HEK293T (cell line): ENCODE measurements at regions not wholly inside any gene's neighbourhood (a gene's known extent, or its start where the extent isn't known, plus 50 kb on each side); places are given as distances from the start of the nearest gene placed in this dataset.

Source experiments
- CTCF ChIA-PET: fragments of 350-600 bp; formaldehyde crosslinking; extraction: SDS; loops from one replicate; lab custom pipeline; 2021; ENCODE audit warnings: antibody characterized with exemption, inconsistent platforms; lab: Yijun Ruan, JAX
- POLR2A ChIA-PET: fragments of 350-600 bp; formaldehyde crosslinking; extraction: SDS; loops from one replicate; lab custom pipeline; 2020; ENCODE audit warnings: antibody characterized with exemption, inconsistent platforms; lab: Yijun Ruan, JAX
- DNase-seq: peaks from one replicate; pipeline ENCODE4 v3.0.0; 2012; ENCODE audit warnings: mixed read lengths; ENCODE audit errors: extremely low spot score
- ARNT ChIP-seq: fragments of 450-650 bp; IDR thresholded peaks from 2 replicates; pipeline ENCODE4 v1.6.1; 2017; ENCODE audit warnings: mild to moderate bottlenecking
- BHLHE40 ChIP-seq: fragments of 450-650 bp; IDR thresholded peaks from 2 replicates; pipeline ENCODE4 v1.6.1; 2016; ENCODE audit warnings: mild to moderate bottlenecking, moderate library complexity, borderline replicate concordance
- CTBP1 ChIP-seq: fragments of 450-650 bp; IDR thresholded peaks from 2 replicates; pipeline ENCODE4 v1.6.1; 2016; ENCODE audit warnings: borderline replicate concordance
- ELF4 ChIP-seq: fragments of 450-650 bp; IDR thresholded peaks from 2 replicates; pipeline ENCODE4 v1.6.1; 2017; ENCODE audit warnings: antibody characterized with exemption
- FOXA1 ChIP-seq: fragments of 450-650 bp; IDR thresholded peaks from 2 replicates; pipeline ENCODE4 v1.6.1; 2016; ENCODE audit warnings: mild to moderate bottlenecking
- FOXK2 ChIP-seq: fragments of 450-650 bp; IDR thresholded peaks from 2 replicates; pipeline ENCODE4 v1.6.1; 2016; ENCODE audit warnings: mild to moderate bottlenecking
- FOXM1 ChIP-seq: fragments of 450-650 bp; IDR thresholded peaks from 2 replicates; pipeline ENCODE4 v1.6.1; 2017; ENCODE audit warnings: mild to moderate bottlenecking, borderline replicate concordance
- HDGF ChIP-seq: fragments of 450-650 bp; IDR thresholded peaks from 2 replicates; pipeline ENCODE4 v1.6.1; 2017; ENCODE audit warnings: antibody characterized with exemption, borderline replicate concordance
- L3MBTL2 ChIP-seq: fragments of 450-650 bp; conservative IDR thresholded peaks from 2 replicates; pipeline ENCODE4 v1.6.1; 2016; ENCODE audit warnings: mild to moderate bottlenecking
- LEF1 ChIP-seq: fragments of 450-650 bp; IDR thresholded peaks from 2 replicates; pipeline ENCODE4 v1.6.1; 2017; ENCODE audit warnings: mild to moderate bottlenecking, borderline replicate concordance
- NFRKB ChIP-seq: fragments of 450-650 bp; IDR thresholded peaks from 2 replicates; pipeline ENCODE4 v1.6.1; 2016; ENCODE audit warnings: mild to moderate bottlenecking, moderate library complexity
- SP1 ChIP-seq: fragments of 450-650 bp; IDR thresholded peaks from 2 replicates; pipeline ENCODE4 v1.6.1; 2017
- SUZ12 ChIP-seq: fragments of 450-650 bp; IDR thresholded peaks from 2 replicates; pipeline ENCODE4 v1.6.1; 2016; ENCODE audit warnings: mild to moderate bottlenecking
- TARDBP ChIP-seq: fragments of 450-650 bp; IDR thresholded peaks from 2 replicates; pipeline ENCODE4 v1.6.1; 2016
- ZNF384 ChIP-seq: fragments of 450-650 bp; IDR thresholded peaks from 2 replicates; pipeline ENCODE4 v1.6.1; 2016
- TF ChIP-seq, protein P1 (sequence below): fragments of 450-650 bp; IDR thresholded peaks from 2 replicates; pipeline ENCODE4 v1.6.1; 2016

DNA sequence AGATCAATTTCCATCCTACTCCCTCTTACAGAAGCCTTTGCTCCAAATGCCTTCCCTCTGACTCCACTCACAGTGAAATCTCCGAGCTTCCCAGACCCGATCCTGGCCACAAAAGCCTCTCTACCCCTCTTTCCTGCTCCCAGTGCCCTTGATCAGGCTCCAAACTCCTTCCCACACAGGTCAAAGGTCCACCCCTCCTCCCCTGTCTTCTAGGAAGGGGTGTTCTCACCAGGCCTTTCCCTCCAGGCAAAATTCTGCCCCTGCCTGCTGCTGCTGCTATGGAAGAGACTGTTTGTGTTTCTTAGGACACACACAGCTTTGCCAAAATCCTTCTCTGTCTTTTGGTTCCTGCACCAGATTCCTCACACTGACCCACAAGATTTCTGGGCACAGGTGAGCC, 85.8 kb upstream of the ALDH1A1 start:
- CTCF ChIA-PET: interaction anchor here (0.7 kb wide), 1 partner anchor 15 kb away, joined by 3 read pairs; no protein-coding TSS in a partner anchor
- no peak for DNase-seq
- TF ChIP-seq FOXA1: no peak
- TF ChIP-seq FOXK2: no peak
- no peak for TF ChIP-seq FOXM1
- TF ChIP-seq ARNT: no peak
- no peak for TF ChIP-seq SP1
- no peak for TF ChIP-seq NFRKB
- TF ChIP-seq LEF1: no peak
- TF ChIP-seq, protein P1, sequence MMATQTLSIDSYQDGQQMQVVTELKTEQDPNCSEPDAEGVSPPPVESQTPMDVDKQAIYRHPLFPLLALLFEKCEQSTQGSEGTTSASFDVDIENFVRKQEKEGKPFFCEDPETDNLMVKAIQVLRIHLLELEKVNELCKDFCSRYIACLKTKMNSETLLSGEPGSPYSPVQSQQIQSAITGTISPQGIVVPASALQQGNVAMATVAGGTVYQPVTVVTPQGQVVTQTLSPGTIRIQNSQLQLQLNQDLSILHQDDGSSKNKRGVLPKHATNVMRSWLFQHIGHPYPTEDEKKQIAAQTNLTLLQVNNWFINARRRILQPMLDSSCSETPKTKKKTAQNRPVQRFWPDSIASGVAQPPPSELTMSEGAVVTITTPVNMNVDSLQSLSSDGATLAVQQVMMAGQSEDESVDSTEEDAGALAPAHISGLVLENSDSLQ: no peak
- TF ChIP-seq SUZ12: no peak
- TF ChIP-seq L3MBTL2: no peak
- POLR2A ChIA-PET: no interaction called here

DNA sequence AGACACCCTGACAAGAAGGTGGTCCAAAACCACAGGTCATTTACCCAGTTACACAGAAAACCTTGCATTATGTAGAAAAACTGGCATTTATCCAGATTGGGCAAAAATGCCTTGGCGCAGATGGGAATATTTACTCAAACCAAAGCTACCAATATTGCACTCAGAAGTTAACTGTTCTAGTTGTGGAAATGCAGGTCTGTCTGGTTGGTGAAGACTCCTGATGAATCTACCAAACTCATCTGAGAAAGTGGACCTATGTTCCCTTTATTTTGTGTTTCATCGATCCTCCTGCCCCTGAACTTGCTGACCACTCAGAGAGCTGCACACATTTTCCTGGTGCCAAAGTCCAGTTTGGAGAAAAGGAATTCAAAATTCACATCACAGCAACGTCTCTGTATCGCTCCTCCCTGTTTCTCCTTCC, 85.2 kb upstream of the ALDH1A1 start:
- CTCF ChIA-PET: interaction anchor here (0.5 kb wide), 1 partner anchor 105 kb away, joined by 3 read pairs; no protein-coding TSS in a partner anchor

DNA sequence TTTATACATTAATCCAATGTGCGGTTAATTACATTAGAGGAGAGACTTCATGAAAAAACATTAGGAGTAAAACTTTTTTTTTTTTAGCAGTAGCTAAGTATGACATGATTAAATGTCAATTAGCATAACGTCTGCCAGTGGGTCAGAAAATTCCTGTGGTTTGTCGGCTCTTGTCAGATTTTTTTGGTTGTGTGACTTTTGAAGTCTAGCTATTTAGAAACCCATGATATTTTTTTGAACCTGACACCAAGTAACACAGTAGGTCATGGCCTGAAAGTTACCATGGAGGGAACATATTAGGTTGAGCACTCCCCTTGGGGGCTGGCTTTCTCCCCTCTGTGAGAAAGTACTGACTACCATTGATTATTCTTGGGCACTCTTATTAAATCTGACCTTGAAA, 84.8 kb upstream of the ALDH1A1 start:
- CTCF ChIA-PET: interaction anchor here (0.5 kb wide), 1 partner anchor 106 kb away, joined by 3 read pairs; no protein-coding TSS in a partner anchor
- no peak for DNase-seq
- TF ChIP-seq TARDBP (no peak), SUZ12 (no peak), NFRKB (no peak), L3MBTL2 (no peak), HDGF (no peak), ZNF384 (no peak), CTBP1 (no peak), LEF1 (no peak), FOXA1 (no peak), FOXK2 (no peak)
- TF ChIP-seq, protein P1: no peak
- POLR2A ChIA-PET: interaction anchor here (0.5 kb wide), 1 partner anchor 181 kb away, joined by 3 read pairs; no protein-coding TSS in a partner anchor

More for the DNA sequence above, 85.2 kb upstream of the ALDH1A1 start:
- TF ChIP-seq HDGF (no peak), FOXM1 (no peak), TARDBP (no peak), L3MBTL2 (no peak), FOXA1 (no peak), CTBP1 (no peak), ZNF384 (no peak), ELF4 (no peak)
- TF ChIP-seq, protein P1: no peak
- POLR2A ChIA-PET: no interaction called here
- no peak for DNase-seq

DNA sequence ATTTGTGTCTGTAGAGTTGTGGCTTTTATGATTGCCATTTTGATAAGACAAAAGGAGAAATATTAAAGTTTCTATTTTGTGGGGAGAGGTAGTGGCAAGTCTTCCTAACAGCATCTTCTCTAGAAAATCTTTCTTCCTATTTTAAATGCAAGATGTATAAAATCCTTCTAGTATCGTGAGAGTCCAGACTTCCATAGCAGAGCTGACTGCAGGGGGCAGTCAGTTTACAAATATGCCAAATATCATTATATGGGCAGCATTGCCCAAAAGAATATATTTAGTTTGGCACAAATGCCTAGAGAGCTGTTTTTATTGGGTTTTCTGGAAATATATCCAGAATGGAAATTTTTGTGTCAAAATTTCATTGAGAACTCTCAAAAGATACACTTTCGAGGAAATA, 82.1 kb upstream of the ALDH1A1 start:
- DNase-seq: no peak
- TF ChIP-seq FOXM1: no peak
- TF ChIP-seq LEF1: no peak
- TF ChIP-seq FOXA1: no peak
- TF ChIP-seq SP1: no peak
- no peak for TF ChIP-seq L3MBTL2
- no peak for TF ChIP-seq ELF4
- TF ChIP-seq SUZ12: no peak
- TF ChIP-seq, protein P1: no peak
- no peak for TF ChIP-seq FOXK2
- TF ChIP-seq HDGF: no peak
- no peak for TF ChIP-seq TARDBP
- TF ChIP-seq BHLHE40: no peak
- TF ChIP-seq ARNT: no peak
- ChIA-PET CTCF (no interaction called here), POLR2A (no interaction called here)

DNA sequence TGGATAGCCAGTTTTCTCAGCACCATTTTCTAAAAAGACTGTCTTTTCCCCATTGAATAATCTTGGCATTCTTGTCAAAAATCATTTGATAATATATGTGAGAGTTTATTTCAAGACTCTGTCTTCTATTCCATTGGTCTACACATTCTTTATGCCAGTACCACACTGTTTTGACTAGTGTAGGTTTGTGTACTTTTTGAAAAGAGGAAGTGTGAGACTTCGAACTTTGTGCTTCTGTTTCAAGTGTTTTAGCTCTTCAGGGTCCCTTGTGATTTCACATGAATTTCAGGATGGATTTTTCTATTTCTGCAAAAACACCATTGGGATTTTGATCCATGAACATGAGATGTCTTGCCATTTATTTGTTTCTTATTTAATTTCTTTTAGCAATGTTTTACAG, 78.5 kb upstream of the ALDH1A1 start:
- ChIA-PET POLR2A (no interaction called here), CTCF (no interaction called here)
- TF ChIP-seq SP1: no peak
- TF ChIP-seq ARNT: no peak
- DNase-seq: no peak

DNA sequence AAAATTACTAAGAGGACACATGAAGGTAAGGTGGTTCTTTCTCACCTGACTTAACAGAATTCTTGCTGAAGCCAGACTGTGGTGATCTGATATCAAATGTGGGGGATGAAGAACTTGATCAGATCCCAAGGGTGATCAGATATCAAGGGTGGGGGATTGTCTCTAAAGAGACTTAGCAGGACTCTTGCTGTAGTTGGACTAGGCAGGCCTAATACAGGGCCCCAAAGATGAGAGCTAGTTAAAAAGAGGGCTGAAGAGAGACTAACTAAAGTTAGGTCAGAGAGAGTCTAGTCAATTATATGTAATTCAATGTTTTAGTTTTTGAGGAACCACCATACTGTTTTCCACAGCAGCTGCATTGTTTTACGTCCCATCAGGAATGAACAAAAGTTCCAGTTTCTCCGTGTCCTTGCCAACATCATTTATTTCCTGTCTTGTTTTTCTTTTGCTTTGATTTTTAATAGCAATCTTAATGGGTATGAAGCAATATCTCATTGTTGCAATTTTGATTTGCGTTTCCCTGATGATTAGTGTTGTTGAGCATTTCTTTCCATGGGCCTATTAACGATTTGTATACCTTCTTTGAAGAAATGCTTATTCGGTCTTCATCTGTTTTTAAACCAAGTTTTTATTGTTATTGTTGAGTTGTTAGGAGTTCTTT, 77.6 kb upstream of the ALDH1A1 start:
- DNase-seq: no peak
- ChIA-PET CTCF (no interaction called here), POLR2A (no interaction called here)
- TF ChIP-seq LEF1 (no peak), FOXK2 (no peak), TARDBP (no peak), FOXM1 (no peak), FOXA1 (no peak), ELF4 (no peak), SUZ12 (no peak), BHLHE40 (no peak), SP1 (no peak), NFRKB (no peak), ARNT (no peak), L3MBTL2 (no peak), ZNF384 (no peak), HDGF (no peak), CTBP1 (no peak)
- TF ChIP-seq, protein P1: no peak
